Transverse colon (tissue), 4 donors: ENCODE measurements at regions not wholly inside any gene's neighbourhood (a gene's known extent, or its start where the extent isn't known, plus 50 kb on each side); places are given as distances from the start of the nearest gene placed in this dataset.

ENCODE experiments used
- CTCF ChIP-seq, 5 experiments: fragments of 200-600 bp in 3 of 5; fragments of 450-650 bp in 2 of 5; sonication (generic) in 3 of 5; IDR thresholded peaks; 1 replicate in 2 of 5; 2 replicates in 3 of 5; pipeline ENCODE4 v1.5.1; 2016 to 2017; ENCODE audit warnings: antibody characterized with exemption in 5 of 5, inconsistent platforms in 3 of 5, mild to moderate bottlenecking in 2 of 5, moderate library complexity in 1 of 5
- POLR2AphosphoS5 ChIP-seq, 3 donors: sonication (generic); formaldehyde crosslinking; IDR thresholded peaks; one replicate each; pipeline ENCODE4 v1.6.1; 2016; ENCODE audit warnings: antibody characterized with exemption in 3 of 3

- no peak for TF ChIP-seq POLR2AphosphoS5 (IDR thresholded peaks at IDR 0.05)
- TF ChIP-seq CTCF (IDR thresholded peaks at IDR 0.05), result no peak
Observed at GRCh38 chr6:120526576-120526975, 807.7 kb downstream of the TBC1D32 start.
